H1 (cell line): ENCODE measurements at regions not wholly inside any gene's neighbourhood (a gene's known extent, or its start where the extent isn't known, plus 50 kb on each side); places are given as distances from the start of the nearest gene placed in this dataset.

ENCODE experiments used
- CTCF ChIP-seq, 3 experiments: IDR thresholded peaks; 1 replicate in 2 of 3; 2 replicates in 1 of 3; pipeline versions ENCODE4 v1.5.1 to v1.6.1; 2011; ENCODE audit warnings: low read length in 3 of 3, mild to moderate bottlenecking in 3 of 3, inconsistent platforms in 2 of 3, low read depth in 1 of 3, moderate library complexity in 1 of 3; ENCODE audit not compliant: insufficient read depth in 1 of 3; ENCODE audit errors: control extremely low read depth in 1 of 3
- EGR1 ChIP-seq: IDR thresholded peaks from 2 replicates; pipeline ENCODE4 v1.6.1; 2011; ENCODE audit warnings: low read depth, low read length, borderline replicate concordance
- EP300 ChIP-seq, 2 experiments: IDR thresholded peaks; 1 replicate in 1 of 2; 2 replicates in 1 of 2; pipeline ENCODE4 v1.6.1; 2011 to 2012; ENCODE audit warnings: low read depth in 2 of 2, low read length in 2 of 2, mild to moderate bottlenecking in 2 of 2, borderline replicate concordance in 1 of 2, inconsistent platforms in 1 of 2, moderate library complexity in 1 of 2
- NRF1 ChIP-seq: IDR thresholded peaks from 2 replicates; pipeline ENCODE4 v1.6.1; 2011; ENCODE audit warnings: mild to moderate bottlenecking, low read depth, low read length, improper control_type of control experiment
- POLR2A ChIP-seq, 2 experiments: IDR thresholded peaks; 1 replicate in 1 of 2; 2 replicates in 1 of 2; pipeline ENCODE4 v1.6.1; 2011; ENCODE audit warnings: low read depth in 2 of 2, low read length in 2 of 2, mild to moderate bottlenecking in 2 of 2; ENCODE audit errors: control extremely low read depth in 1 of 2
- RAD21 ChIP-seq, 2 experiments: IDR thresholded peaks in 1 of 2; conservative IDR thresholded peaks in 1 of 2; 2 replicates each; pipeline ENCODE4 v1.6.1; 2011; ENCODE audit warnings: low read depth in 2 of 2, low read length in 2 of 2, improper control_type of control experiment in 1 of 2, inconsistent platforms in 1 of 2, mild to moderate bottlenecking in 1 of 2, moderate library complexity in 1 of 2
- RNF2 ChIP-seq: fragments of 200-900, 300-1000 bp; sonication (generic); IDR thresholded peaks from 2 replicates; pipeline ENCODE4 v1.7.1; 2016; ENCODE audit warnings: borderline replicate concordance, low read depth, mild to moderate bottlenecking, antibody characterized with exemption, low read length; ENCODE audit not compliant: poor library complexity, severe bottlenecking; ENCODE audit errors: missing control alignments
- SP1 ChIP-seq: IDR thresholded peaks from 2 replicates; pipeline ENCODE4 v1.6.1; 2011; ENCODE audit warnings: low read depth, low read length
- SUZ12 ChIP-seq: fragments of 200-600 bp; sonication (generic); IDR thresholded peaks from 2 replicates; pipeline ENCODE4 v1.6.1; 2012; ENCODE audit warnings: mild to moderate bottlenecking, inconsistent platforms, low read length, moderate library complexity, mixed read lengths
- TAF7 ChIP-seq: optimal IDR thresholded peaks from 2 replicates; pipeline ENCODE3; 2011; ENCODE audit warnings: low read depth, mild to moderate bottlenecking, inconsistent platforms, low read length, moderate library complexity, borderline replicate concordance
- TCF12 ChIP-seq: IDR thresholded peaks from 2 replicates; pipeline ENCODE4 v1.6.1; 2011; ENCODE audit warnings: low read depth, mild to moderate bottlenecking, low read length

DNA sequence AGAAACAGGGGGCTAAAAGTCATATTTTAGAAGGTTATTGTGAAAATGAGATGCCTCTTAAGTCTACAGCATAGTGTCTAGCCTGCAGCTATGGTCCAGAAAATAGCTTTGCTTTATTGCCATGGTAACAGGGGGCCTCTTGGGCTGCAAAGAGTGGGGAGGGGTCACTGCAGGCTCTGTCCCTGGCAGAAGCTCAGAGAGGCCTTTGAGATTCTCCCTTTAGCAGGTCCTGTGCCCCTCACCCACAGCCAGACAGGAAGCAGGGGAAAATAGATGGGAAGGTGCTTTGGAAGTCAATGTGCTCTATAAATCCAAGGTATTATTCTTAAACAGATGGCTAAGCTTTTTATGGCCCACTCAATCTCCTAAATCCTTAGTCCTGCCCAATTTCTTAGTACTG is 1021.3 kb upstream of the GYPC start:
- TF ChIP-seq RAD21 (IDR thresholded peaks at IDR 0.05 in 1 of 2, conservative IDR thresholded peaks at IDR 0.05 in 1 of 2; ENCODE audit: low read depth in 2 of 2, low read length in 2 of 2), result no peak
- TF ChIP-seq TAF7, result no peak
- no peak for TF ChIP-seq EGR1
- TF ChIP-seq SUZ12, result no peak
- no peak for TF ChIP-seq CTCF (IDR thresholded peaks at IDR 0.05; ENCODE audit: control extremely low read depth in 1 of 3, insufficient read depth in 1 of 3, low read depth in 1 of 3, low read length in 3 of 3)
- no peak for TF ChIP-seq EP300 (IDR thresholded peaks at IDR 0.05; ENCODE audit: borderline replicate concordance in 1 of 2, low read depth in 2 of 2, low read length in 2 of 2)
- TF ChIP-seq TCF12, result no peak
- no peak for TF ChIP-seq RNF2
- no peak for TF ChIP-seq NRF1
- TF ChIP-seq SP1, result no peak
- TF ChIP-seq POLR2A (IDR thresholded peaks at IDR 0.05; ENCODE audit: control extremely low read depth in 1 of 2, low read depth in 2 of 2, low read length in 2 of 2), result no peak
